HCT116 (cell line): ENCODE measurements at regions not wholly inside any gene's neighbourhood (a gene's known extent, or its start where the extent isn't known, plus 50 kb on each side); places are given as distances from the start of the nearest gene placed in this dataset.

Source experiments
- ATAC-seq: fragments of 200-7000 bp; cut with Tn5 transposase; 2 replicates; pipeline ENCODE4 v1.9.1; 2020; ENCODE audit warnings: mild to moderate bottlenecking, moderate library complexity
- BruUV-seq: library from RNA; stranded (reverse); fragments of 400-500 nt; replicated peaks from 2 replicates; lab custom pipeline; 2021; lab: Mats Ljungman, UMichigan
- CTCF ChIA-PET: fragments of 300-600 bp; sonication (Branson Sonifier 250); formaldehyde crosslinking; loops from one replicate; lab custom pipeline; 2021; ENCODE audit warnings: antibody characterized with exemption; lab: Charles Lee
- POLR2A ChIA-PET: fragments of 300-600, 350-600 bp; sonication (Branson Sonifier 250); formaldehyde crosslinking; loops from one replicate; lab custom pipeline; 2021; ENCODE audit warnings: antibody characterized with exemption; lab: Charles Lee
- RAD21 ChIA-PET, 2 experiments: fragments of 300-600 bp; sonication (Branson Sonifier 250); formaldehyde crosslinking; loops; one replicate each; lab custom pipeline; 2023; ENCODE audit warnings: low total read pairs in 2 of 2; ENCODE audit not compliant: uncharacterized antibody in 2 of 2, unreplicated experiment in 2 of 2, low non-redundant PET in 1 of 2; lab: Charles Lee
- DNase-seq: peaks from one replicate; pipeline ENCODE4 v3.0.0-alpha.2; 2010; ENCODE audit warnings: low read depth, low spot score
- H2AFZ ChIP-seq: fragments of 200-600 bp; shearing (Covaris generic), sonication (generic); 2 replicates; pipeline ENCODE4 v1.6.1; 2017; ENCODE audit warnings: low read depth, mixed run types, mixed read lengths, antibody characterized with exemption, low read length; ENCODE audit not compliant: poor library complexity, severe bottlenecking
- H3K27ac ChIP-seq: 2 replicates; pipeline ENCODE4 v1.5.1; 2012; ENCODE audit warnings: low read depth, low read length
- H3K27me3 ChIP-seq: fragments of 200-600 bp; sonication (generic); 2 replicates; pipeline ENCODE4 v1.6.1; 2016; ENCODE audit warnings: mixed run types, low read length, mixed read lengths; ENCODE audit not compliant: insufficient read depth
- H3K36me3 ChIP-seq, 2 experiments: fragments of 200-500 bp in 1 of 2; fragments of 200-600 bp in 1 of 2; sonication (Bioruptor generic) in 1 of 2; sonication (generic) in 1 of 2; 2 replicates each; pipeline versions ENCODE4 v1.5.1 to v1.6.1; 2014 to 2016; ENCODE audit warnings: low read length in 2 of 2, inconsistent platforms in 1 of 2, mixed read lengths in 1 of 2, mixed run types in 1 of 2; ENCODE audit not compliant: insufficient read depth in 2 of 2, control insufficient read depth in 1 of 2
- H3K4me1 ChIP-seq, 2 experiments: fragments of 200-600 bp in 1 of 2; sonication (generic) in 1 of 2; 2 replicates each; pipeline versions ENCODE4 v1.5.1 to v1.6.1; 2012 to 2017; ENCODE audit warnings: low read length in 2 of 2, inconsistent platforms in 1 of 2, mild to moderate bottlenecking in 1 of 2, mixed read lengths in 1 of 2, mixed run types in 1 of 2, moderate library complexity in 1 of 2; ENCODE audit not compliant: insufficient read depth in 2 of 2, control insufficient read depth in 1 of 2
- H3K4me2 ChIP-seq: fragments of 200-600 bp; sonication (generic); 2 replicates; pipeline ENCODE4 v1.6.1; 2017; ENCODE audit warnings: mixed run types, low read length, mixed read lengths
- H3K4me3 ChIP-seq, 2 experiments: fragments of 200-600 bp in 1 of 2; sonication (generic) in 1 of 2; replicated peaks in 1 of 2; 2 replicates each; pipeline ENCODE4 v1.5.1; 2011 to 2016; ENCODE audit warnings: low read length in 2 of 2, control low read depth in 1 of 2, low read depth in 1 of 2, mild to moderate bottlenecking in 1 of 2, mixed read lengths in 1 of 2, mixed run types in 1 of 2
- H3K79me2 ChIP-seq: fragments of 200-600 bp; sonication (generic); 2 replicates; pipeline ENCODE4 v1.6.1; 2017; ENCODE audit warnings: mild to moderate bottlenecking, mixed run types, low read length, moderate library complexity, mixed read lengths; ENCODE audit not compliant: insufficient read depth
- H3K9ac ChIP-seq: fragments of 200-600 bp; sonication (generic); 2 replicates; pipeline ENCODE4 v1.6.1; 2016; ENCODE audit warnings: low read length, mixed read lengths
- H3K9me2 ChIP-seq: fragments of 200-600 bp; sonication (generic), shearing (Covaris generic); 2 replicates; pipeline ENCODE4 v1.6.1; 2017; ENCODE audit warnings: mixed run types, mild to moderate bottlenecking, moderate library complexity; ENCODE audit not compliant: insufficient read depth
- H3K9me3 ChIP-seq, 2 experiments: fragments of 200-500 bp in 1 of 2; fragments of 200-600 bp in 1 of 2; sonication (Bioruptor generic) in 1 of 2; sonication (generic) in 1 of 2; 2 replicates each; pipeline ENCODE4 v1.6.1; 2014 to 2017; ENCODE audit warnings: low read length in 2 of 2, mixed read lengths in 2 of 2, inconsistent platforms in 1 of 2, low read depth in 1 of 2, mild to moderate bottlenecking in 1 of 2, mixed run types in 1 of 2, moderate library complexity in 1 of 2; ENCODE audit not compliant: control insufficient read depth in 1 of 2, insufficient read depth in 1 of 2
- H4K20me1 ChIP-seq: fragments of 200-600 bp; sonication (generic), shearing (Covaris generic); 2 replicates; pipeline ENCODE4 v1.6.1; 2017; ENCODE audit warnings: mixed run types, mild to moderate bottlenecking, moderate library complexity; ENCODE audit not compliant: insufficient read depth
- CBX3 ChIP-seq: IDR thresholded peaks from 2 replicates; pipeline ENCODE4 v1.6.1; 2012; ENCODE audit warnings: low read depth
- CEBPB ChIP-seq: IDR thresholded peaks from 2 replicates; pipeline ENCODE4 v1.6.1; 2012; ENCODE audit warnings: low read depth
- EGR1 ChIP-seq: IDR thresholded peaks from 2 replicates; pipeline ENCODE4 v1.6.1; 2012; ENCODE audit warnings: low read depth
- ELF1 ChIP-seq: IDR thresholded peaks from 2 replicates; pipeline ENCODE4 v1.6.1; 2012; ENCODE audit warnings: low read depth, borderline replicate concordance
- EZH2 ChIP-seq: fragments of 200-600 bp; sonication (generic); IDR thresholded peaks from 2 replicates; pipeline ENCODE4 v1.6.1; 2017; ENCODE audit warnings: antibody characterized with exemption, mixed run types
- JUND ChIP-seq: IDR thresholded peaks from 2 replicates; pipeline ENCODE4 v1.6.1; 2012
- MAX ChIP-seq: IDR thresholded peaks from 2 replicates; pipeline ENCODE4 v1.6.1; 2012
- POLR2A ChIP-seq: IDR thresholded peaks from 2 replicates; pipeline ENCODE4 v1.7.0; 2011; ENCODE audit warnings: borderline replicate concordance; ENCODE audit not compliant: insufficient read depth, insufficient read length; ENCODE audit errors: extremely low read depth
- SP1 ChIP-seq: IDR thresholded peaks from 2 replicates; pipeline ENCODE4 v1.6.1; 2012; ENCODE audit warnings: low read depth
- SRF ChIP-seq: IDR thresholded peaks from 2 replicates; pipeline ENCODE4 v1.6.1; 2012; ENCODE audit warnings: low read depth
- TCF7L2 ChIP-seq: IDR thresholded peaks from 2 replicates; pipeline ENCODE4 v1.7.0; 2011; ENCODE audit warnings: borderline replicate concordance, inconsistent platforms; ENCODE audit not compliant: insufficient read depth, insufficient read length; ENCODE audit errors: extremely low read depth
- YY1 ChIP-seq: IDR thresholded peaks from 2 replicates; pipeline ENCODE4 v1.6.1; 2011; ENCODE audit warnings: low read length, low read depth, moderate library complexity, mild to moderate bottlenecking; ENCODE audit not compliant: insufficient replicate concordance; ENCODE audit errors: extremely low read depth
- ZFX ChIP-seq: fragments of 450-650 bp; IDR thresholded peaks from 2 replicates; pipeline ENCODE4 v1.6.1; 2017
- intact Hi-C: fragments of 100-400 bp; cut with micrococcal nuclease; formaldehyde crosslinking; loops from 2 replicates; pipeline ENCODE4 v1.10.0; 2022
- TF ChIP-seq, protein P1 (sequence below): IDR thresholded peaks from 2 replicates; pipeline ENCODE4 v1.6.1; 2012; ENCODE audit warnings: low read depth
- TF ChIP-seq, protein P2 (sequence below), 3 experiments: fragments of 200-600 bp in 1 of 3; sonication (generic) in 1 of 3; IDR thresholded peaks in 2 of 3; conservative IDR thresholded peaks in 1 of 3; 2 replicates each; pipeline ENCODE4 v1.5.1; 2012 to 2017; ENCODE audit warnings: low read depth in 2 of 3, low read length in 2 of 3, antibody characterized with exemption in 1 of 3, borderline replicate concordance in 1 of 3, control low read depth in 1 of 3, mild to moderate bottlenecking in 1 of 3, mixed read lengths in 1 of 3, mixed run types in 1 of 3, moderate library complexity in 1 of 3; ENCODE audit not compliant: insufficient read depth in 1 of 3
- TF ChIP-seq, protein P3 (sequence below): IDR thresholded peaks from 2 replicates; pipeline ENCODE4 v1.6.1; 2012

- H3K27me3 ChIP-seq = no peaks in the 10 kb centered on the region
- no peaks in the 10 kb centered on the region for H3K79me2 ChIP-seq
- H3K4me2 ChIP-seq = no peak overlapping the region
- no peak overlapping the region for H3K9ac ChIP-seq
- no peak overlapping the region for H3K4me3 ChIP-seq
- no peaks in the 10 kb centered on the region for H3K4me1 ChIP-seq
- ChIA-PET POLR2A (no interaction called here), CTCF (interaction anchor here (0.6 kb wide), 1 partner anchor 654 kb away, joined by 3 read pairs; no protein-coding TSS in a partner anchor), RAD21 (no interaction called here)
- TF ChIP-seq MAX = no peak
- no peak for TF ChIP-seq CBX3
- TF ChIP-seq EZH2 = no peak
- TF ChIP-seq CEBPB = no peak
- DNase-seq = no peak
- no peak for ATAC-seq
- H3K36me3 ChIP-seq = no peaks in the 10 kb centered on the region
- BruUV-seq = no TSS peak
- H3K9me3 ChIP-seq = no peaks in the 10 kb centered on the region
- intact Hi-C loops = no loop called here
- no peaks in the 10 kb centered on the region for H4K20me1 ChIP-seq
- H2AFZ ChIP-seq = no peak overlapping the region
- H3K27ac ChIP-seq = no peak overlapping the region
- H3K9me2 ChIP-seq = no peaks in the 10 kb centered on the region
Observed at GRCh38 chr6:132898376-132898775, 84.0 kb downstream of the RPS12 start.

DNA sequence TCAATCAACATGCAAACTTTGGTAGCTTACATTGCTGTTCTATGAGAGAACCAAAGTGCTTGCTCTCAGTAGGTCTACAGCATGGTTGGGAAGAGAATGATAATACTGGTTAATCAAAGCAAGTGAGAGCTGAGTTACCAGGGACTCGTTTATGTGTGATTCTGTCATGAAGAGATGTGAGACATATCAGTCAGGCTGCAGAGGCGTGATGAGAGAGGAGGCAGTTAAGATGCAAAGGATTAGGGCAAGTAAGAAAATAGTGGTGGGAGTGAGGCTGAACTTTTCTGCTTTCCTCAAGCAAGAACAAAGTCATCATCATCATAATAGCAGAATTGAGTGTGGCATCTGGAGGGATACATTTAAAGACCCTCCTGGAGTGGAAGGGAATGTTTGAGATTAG lies 86.5 kb downstream of the RPS12 start:
- CTCF ChIA-PET = no interaction called here
- Histone ChIP-seq H3K4me2 (no peak overlapping the region), H3K9me3 (no peaks in the 10 kb centered on the region), H3K27ac (no peak overlapping the region), H3K4me1 (no peaks in the 10 kb centered on the region), H3K9me2 (no peaks in the 10 kb centered on the region), H3K79me2 (no peaks in the 10 kb centered on the region), H4K20me1 (no peaks in the 10 kb centered on the region), H2AFZ (no peak overlapping the region), H3K36me3 (no peaks in the 10 kb centered on the region), H3K9ac (no peak overlapping the region), H3K4me3 (no peak overlapping the region), H3K27me3 (no peaks in the 10 kb centered on the region)
- DNase-seq (no peak), ATAC-seq (no peak)
- intact Hi-C loops = no loop called here
- RAD21 ChIA-PET = no interaction called here
- POLR2A ChIA-PET = no interaction called here
- BruUV-seq = no TSS peak
- TF ChIP-seq ZFX (no peak), CEBPB (no peak), ELF1 (no peak), CBX3 (no peak), POLR2A (no peak), EGR1 (no peak), SRF (no peak), SP1 (no peak), JUND (no peak), MAX (no peak), TCF7L2 (no peak), YY1 (no peak), EZH2 (no peak)
- TF ChIP-seq, protein P1, sequence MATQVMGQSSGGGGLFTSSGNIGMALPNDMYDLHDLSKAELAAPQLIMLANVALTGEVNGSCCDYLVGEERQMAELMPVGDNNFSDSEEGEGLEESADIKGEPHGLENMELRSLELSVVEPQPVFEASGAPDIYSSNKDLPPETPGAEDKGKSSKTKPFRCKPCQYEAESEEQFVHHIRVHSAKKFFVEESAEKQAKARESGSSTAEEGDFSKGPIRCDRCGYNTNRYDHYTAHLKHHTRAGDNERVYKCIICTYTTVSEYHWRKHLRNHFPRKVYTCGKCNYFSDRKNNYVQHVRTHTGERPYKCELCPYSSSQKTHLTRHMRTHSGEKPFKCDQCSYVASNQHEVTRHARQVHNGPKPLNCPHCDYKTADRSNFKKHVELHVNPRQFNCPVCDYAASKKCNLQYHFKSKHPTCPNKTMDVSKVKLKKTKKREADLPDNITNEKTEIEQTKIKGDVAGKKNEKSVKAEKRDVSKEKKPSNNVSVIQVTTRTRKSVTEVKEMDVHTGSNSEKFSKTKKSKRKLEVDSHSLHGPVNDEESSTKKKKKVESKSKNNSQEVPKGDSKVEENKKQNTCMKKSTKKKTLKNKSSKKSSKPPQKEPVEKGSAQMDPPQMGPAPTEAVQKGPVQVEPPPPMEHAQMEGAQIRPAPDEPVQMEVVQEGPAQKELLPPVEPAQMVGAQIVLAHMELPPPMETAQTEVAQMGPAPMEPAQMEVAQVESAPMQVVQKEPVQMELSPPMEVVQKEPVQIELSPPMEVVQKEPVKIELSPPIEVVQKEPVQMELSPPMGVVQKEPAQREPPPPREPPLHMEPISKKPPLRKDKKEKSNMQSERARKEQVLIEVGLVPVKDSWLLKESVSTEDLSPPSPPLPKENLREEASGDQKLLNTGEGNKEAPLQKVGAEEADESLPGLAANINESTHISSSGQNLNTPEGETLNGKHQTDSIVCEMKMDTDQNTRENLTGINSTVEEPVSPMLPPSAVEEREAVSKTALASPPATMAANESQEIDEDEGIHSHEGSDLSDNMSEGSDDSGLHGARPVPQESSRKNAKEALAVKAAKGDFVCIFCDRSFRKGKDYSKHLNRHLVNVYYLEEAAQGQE = no peak
- TF ChIP-seq, protein P2, sequence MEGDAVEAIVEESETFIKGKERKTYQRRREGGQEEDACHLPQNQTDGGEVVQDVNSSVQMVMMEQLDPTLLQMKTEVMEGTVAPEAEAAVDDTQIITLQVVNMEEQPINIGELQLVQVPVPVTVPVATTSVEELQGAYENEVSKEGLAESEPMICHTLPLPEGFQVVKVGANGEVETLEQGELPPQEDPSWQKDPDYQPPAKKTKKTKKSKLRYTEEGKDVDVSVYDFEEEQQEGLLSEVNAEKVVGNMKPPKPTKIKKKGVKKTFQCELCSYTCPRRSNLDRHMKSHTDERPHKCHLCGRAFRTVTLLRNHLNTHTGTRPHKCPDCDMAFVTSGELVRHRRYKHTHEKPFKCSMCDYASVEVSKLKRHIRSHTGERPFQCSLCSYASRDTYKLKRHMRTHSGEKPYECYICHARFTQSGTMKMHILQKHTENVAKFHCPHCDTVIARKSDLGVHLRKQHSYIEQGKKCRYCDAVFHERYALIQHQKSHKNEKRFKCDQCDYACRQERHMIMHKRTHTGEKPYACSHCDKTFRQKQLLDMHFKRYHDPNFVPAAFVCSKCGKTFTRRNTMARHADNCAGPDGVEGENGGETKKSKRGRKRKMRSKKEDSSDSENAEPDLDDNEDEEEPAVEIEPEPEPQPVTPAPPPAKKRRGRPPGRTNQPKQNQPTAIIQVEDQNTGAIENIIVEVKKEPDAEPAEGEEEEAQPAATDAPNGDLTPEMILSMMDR (IDR thresholded peaks at IDR 0.05 in 2 of 3, conservative IDR thresholded peaks at IDR 0.05 in 1 of 3; ENCODE audit: borderline replicate concordance in 1 of 3, insufficient read depth in 1 of 3, low read depth in 2 of 3, low read length in 2 of 3) = no peak
- TF ChIP-seq, protein P3, sequence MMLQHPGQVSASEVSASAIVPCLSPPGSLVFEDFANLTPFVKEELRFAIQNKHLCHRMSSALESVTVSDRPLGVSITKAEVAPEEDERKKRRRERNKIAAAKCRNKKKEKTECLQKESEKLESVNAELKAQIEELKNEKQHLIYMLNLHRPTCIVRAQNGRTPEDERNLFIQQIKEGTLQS = no peak
